ENCODE measurements at regions not wholly inside any gene's neighbourhood (a gene's known extent, or its start where the extent isn't known, plus 50 kb on each side); places are given as distances from the start of the nearest gene placed in this dataset.

DNA sequence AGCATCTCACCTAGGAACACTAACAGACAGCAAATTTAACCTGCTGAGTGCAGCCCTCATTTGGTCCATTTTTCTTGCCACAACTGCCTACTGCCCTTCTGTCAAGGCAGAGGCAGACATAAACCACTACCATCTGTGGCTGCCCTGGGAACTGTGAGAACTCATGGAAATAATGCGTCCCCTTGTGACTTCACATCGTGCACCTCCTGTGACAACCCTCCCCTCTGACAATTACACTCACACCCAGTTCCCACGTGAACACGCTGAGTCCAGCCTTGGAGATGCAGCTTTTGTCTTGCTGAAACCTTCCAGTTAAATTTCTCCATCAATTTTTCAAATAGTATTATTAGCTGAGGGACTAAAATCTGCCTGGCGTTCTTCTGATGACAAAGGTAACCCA is 193.1 kb upstream of the KLF14 start:
- no peak for TF ChIP-seq JUN (CRISPR knock-in tag; IDR thresholded peaks at IDR 0.05)
- TF ChIP-seq NR2C2 (CRISPR knock-in tag; IDR thresholded peaks at IDR 0.05), result no peak
- TF ChIP-seq, protein P1, sequence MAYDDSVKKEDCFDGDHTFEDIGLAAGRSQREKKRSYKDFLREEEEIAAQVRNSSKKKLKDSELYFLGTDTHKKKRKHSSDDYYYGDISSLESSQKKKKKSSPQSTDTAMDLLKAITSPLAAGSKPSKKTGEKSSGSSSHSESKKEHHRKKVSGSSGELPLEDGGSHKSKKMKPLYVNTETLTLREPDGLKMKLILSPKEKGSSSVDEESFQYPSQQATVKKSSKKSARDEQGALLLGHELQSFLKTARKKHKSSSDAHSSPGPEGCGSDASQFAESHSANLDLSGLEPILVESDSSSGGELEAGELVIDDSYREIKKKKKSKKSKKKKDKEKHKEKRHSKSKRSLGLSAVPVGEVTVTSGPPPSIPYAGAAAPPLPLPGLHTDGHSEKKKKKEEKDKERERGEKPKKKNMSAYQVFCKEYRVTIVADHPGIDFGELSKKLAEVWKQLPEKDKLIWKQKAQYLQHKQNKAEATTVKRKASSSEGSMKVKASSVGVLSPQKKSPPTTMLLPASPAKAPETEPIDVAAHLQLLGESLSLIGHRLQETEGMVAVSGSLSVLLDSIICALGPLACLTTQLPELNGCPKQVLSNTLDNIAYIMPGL (CRISPR knock-in tag; IDR thresholded peaks at IDR 0.05), result no peak
- TF ChIP-seq, protein P2, sequence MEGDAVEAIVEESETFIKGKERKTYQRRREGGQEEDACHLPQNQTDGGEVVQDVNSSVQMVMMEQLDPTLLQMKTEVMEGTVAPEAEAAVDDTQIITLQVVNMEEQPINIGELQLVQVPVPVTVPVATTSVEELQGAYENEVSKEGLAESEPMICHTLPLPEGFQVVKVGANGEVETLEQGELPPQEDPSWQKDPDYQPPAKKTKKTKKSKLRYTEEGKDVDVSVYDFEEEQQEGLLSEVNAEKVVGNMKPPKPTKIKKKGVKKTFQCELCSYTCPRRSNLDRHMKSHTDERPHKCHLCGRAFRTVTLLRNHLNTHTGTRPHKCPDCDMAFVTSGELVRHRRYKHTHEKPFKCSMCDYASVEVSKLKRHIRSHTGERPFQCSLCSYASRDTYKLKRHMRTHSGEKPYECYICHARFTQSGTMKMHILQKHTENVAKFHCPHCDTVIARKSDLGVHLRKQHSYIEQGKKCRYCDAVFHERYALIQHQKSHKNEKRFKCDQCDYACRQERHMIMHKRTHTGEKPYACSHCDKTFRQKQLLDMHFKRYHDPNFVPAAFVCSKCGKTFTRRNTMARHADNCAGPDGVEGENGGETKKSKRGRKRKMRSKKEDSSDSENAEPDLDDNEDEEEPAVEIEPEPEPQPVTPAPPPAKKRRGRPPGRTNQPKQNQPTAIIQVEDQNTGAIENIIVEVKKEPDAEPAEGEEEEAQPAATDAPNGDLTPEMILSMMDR (IDR thresholded peaks at IDR 0.05), result no peak
- TF ChIP-seq, protein P3, sequence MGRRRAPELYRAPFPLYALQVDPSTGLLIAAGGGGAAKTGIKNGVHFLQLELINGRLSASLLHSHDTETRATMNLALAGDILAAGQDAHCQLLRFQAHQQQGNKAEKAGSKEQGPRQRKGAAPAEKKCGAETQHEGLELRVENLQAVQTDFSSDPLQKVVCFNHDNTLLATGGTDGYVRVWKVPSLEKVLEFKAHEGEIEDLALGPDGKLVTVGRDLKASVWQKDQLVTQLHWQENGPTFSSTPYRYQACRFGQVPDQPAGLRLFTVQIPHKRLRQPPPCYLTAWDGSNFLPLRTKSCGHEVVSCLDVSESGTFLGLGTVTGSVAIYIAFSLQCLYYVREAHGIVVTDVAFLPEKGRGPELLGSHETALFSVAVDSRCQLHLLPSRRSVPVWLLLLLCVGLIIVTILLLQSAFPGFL (CRISPR knock-in tag; IDR thresholded peaks at IDR 0.05; ENCODE audit: borderline replicate concordance), result no peak
- no peak for TF ChIP-seq ZNF423 (CRISPR knock-in tag; IDR thresholded peaks at IDR 0.05)
- TF ChIP-seq, protein P4, sequence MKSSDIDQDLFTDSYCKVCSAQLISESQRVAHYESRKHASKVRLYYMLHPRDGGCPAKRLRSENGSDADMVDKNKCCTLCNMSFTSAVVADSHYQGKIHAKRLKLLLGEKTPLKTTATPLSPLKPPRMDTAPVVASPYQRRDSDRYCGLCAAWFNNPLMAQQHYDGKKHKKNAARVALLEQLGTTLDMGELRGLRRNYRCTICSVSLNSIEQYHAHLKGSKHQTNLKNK (CRISPR knock-in tag; IDR thresholded peaks at IDR 0.05), result no peak
- TF ChIP-seq ZNF263 (CRISPR knock-in tag; IDR thresholded peaks at IDR 0.05; ENCODE audit: low read depth), result no peak
- TF ChIP-seq, protein P5, sequence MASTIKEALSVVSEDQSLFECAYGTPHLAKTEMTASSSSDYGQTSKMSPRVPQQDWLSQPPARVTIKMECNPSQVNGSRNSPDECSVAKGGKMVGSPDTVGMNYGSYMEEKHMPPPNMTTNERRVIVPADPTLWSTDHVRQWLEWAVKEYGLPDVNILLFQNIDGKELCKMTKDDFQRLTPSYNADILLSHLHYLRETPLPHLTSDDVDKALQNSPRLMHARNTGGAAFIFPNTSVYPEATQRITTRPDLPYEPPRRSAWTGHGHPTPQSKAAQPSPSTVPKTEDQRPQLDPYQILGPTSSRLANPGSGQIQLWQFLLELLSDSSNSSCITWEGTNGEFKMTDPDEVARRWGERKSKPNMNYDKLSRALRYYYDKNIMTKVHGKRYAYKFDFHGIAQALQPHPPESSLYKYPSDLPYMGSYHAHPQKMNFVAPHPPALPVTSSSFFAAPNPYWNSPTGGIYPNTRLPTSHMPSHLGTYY (CRISPR knock-in tag; IDR thresholded peaks at IDR 0.05), result no peak
- TF ChIP-seq, protein P6, sequence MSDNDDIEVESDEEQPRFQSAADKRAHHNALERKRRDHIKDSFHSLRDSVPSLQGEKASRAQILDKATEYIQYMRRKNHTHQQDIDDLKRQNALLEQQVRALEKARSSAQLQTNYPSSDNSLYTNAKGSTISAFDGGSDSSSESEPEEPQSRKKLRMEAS (CRISPR knock-in tag; IDR thresholded peaks at IDR 0.05), result no peak
- TF ChIP-seq ELF4 (CRISPR knock-in tag; IDR thresholded peaks at IDR 0.05; ENCODE audit: low read depth), result no peak
- TF ChIP-seq ZNF121 (CRISPR knock-in tag; IDR thresholded peaks at IDR 0.05), result no peak
- no peak for TF ChIP-seq NFATC4 (CRISPR knock-in tag; IDR thresholded peaks at IDR 0.05)

Data from WTC11 (cell line).